HG03378 (cell line): ENCODE measurements at regions not wholly inside any gene's neighbourhood (a gene's known extent, or its start where the extent isn't known, plus 50 kb on each side); places are given as distances from the start of the nearest gene placed in this dataset.

Source experiments
- ATAC-seq: cut with Tn5 transposase; IDR thresholded peaks from one replicate; pipeline ENCODE4 v1.9.1; 2021; ENCODE audit warnings: mild to moderate bottlenecking, moderate library complexity; ENCODE audit not compliant: unreplicated experiment

DNA sequence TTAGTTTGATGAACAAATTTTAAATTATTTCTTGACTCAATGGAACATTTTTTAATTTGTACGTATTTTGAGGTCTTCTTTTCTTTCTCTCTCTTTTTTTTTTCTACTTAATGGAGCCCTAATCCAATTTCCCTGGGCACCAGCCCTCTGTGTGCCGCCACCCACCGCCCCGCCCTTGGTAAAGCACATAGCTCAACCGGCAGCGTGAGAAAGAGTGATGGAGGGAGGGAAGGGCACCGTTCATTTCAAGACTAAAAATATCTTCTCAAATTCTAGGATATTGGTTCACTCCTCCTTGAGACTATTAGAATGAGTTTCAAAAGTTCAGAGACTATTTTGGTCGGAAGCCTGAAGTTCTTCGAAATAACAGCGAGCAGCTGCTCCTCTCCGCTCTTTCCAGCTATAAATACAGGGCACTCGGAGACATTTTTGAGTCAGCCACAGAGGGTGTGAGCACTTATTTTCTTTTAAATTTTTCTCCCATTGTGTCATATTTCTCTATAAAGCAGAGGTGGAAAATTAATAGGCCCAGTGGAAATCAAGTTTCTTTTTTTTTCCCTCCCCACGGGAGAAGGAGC, 731.7 kb upstream of the ID2 start:
- no peak for ATAC-seq

DNA sequence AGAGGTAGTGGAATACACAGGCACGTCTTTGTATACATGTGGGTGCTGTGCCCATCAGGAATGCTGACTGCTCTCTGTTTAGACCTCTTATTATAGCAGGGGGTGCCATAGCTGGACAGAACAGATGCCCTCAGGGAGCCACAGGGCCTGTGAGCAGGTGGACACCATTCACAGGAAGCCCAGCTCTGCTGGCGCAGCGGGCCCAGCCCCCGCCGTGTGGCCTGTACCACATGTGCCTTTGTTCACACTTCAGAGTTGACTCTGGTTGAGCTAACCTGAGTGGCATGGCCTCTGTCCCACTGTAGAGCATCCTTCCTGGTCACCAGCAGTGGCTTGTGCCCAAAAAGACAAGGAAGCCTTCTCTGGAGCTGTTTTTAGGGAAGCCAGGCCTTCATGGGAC, 730.9 kb upstream of the ID2 start:
- no peak for ATAC-seq

DNA sequence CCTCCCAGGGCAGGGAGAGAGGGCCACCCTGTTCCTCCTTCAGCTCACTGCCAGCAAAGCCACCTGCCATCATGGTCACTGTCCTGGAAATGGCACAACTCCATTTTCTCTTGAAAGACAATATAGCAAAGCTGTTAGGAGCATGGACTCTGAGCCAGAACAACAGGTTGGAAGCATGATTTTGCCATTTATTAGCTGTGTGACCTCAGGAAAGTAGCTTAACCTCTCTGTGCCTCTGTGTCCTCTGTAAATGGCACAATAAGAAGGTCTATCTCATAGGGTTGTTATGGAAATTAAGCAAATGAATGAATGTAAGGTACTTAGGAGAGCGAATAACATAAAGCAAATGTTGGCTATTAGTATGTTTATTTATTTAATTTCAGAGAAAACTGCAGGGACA, 730.4 kb upstream of the ID2 start:
- no peak for ATAC-seq

DNA sequence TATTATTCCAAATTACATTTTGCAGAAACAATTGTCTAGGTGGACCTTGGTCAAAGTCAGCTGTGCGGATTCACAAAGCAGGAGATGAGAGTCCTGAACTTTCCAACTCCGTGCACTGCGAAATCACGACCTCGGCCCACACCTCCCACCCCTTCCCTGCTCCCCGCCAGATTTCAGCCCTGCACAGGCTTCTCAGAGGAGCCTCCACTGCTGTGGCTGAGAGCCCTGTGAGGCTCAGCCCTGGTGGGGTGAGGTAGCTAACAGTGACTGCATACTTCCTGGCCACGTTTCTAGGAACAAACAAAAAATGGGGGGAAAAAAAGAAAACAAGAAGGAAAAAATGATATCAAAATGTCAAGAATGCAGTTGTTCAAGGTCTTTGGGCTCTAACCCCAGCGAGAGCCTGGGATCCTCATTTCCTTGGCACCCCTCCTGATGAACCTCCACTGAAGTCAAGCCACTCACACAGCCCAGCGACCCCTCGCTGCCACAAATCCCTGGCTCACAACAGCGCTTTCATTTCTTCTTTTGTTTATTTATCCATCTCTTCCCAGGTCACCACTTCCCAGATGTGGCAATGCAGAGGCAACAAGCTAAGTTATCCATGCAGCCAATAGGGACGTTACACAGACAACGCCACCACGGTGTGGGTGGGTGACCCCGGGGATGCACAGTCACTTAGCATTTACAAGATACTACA, 729.7 kb upstream of the ID2 start:
- ATAC-seq = no peak

DNA sequence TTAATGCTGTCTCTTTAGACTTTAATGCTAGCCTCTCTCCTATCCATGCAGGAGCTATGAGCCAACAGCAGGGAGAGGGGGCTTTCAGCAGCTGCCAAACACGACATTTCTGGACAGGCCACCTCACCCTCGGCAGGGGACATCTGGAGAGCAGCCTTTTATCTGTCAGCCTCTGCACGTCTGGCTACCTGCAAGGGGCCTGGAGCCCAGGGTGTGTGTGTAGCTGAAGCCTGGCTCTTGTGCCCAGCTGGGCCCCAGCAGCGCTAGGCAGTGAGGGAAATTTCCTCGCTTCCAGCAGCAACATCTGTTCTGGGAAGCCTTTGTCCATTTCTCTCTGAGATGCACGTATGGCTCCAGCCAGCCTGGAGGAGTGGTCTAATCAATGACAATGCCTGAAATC, 728.7 kb upstream of the ID2 start:
- ATAC-seq = no peak

DNA sequence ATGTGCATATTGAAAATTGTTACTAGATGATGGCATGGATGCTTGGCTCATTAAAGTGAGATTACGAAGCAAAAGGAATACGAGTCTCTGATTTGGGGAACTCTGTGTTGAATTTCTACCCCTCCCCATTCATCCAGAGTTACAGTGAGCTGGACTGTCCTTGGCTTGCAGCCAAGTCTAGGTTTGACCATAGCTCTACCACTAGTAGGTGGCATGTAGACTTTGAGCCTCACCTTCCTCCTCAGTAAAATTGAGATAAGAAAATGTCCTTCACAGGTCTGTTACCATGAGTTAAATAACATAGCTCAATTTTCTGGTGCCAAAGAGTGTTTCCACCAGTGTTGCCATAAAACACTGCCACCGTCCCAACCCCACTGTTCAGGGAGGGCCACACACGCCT, 727.6 kb upstream of the ID2 start:
- ATAC-seq = no peak

DNA sequence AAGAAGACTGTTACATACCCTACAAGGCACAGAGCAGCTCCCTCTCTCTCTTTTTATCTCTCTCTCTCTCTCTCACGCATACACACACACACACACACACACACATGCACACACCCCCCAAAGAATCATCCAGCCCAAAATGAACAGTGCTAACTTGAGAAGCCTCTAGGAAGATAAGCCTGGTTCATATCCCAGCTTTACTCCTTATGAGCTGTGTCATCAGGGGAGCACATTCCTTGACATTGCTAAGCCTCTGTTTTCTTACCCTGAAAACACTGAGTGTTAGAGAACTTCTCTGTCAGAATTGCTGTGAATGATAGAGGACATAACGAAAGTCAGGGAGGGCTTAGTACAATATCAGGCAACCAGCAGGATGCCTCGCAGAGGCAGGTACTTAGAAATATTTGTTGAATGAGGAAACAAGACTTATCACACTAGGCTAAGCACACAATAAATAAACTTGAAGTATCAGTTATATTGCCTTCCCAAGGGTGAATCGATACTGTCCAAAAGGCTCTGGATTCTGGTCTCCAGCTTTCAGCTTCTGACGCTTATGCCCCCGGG, 725.6 kb upstream of the ID2 start:
- no peak for ATAC-seq

DNA sequence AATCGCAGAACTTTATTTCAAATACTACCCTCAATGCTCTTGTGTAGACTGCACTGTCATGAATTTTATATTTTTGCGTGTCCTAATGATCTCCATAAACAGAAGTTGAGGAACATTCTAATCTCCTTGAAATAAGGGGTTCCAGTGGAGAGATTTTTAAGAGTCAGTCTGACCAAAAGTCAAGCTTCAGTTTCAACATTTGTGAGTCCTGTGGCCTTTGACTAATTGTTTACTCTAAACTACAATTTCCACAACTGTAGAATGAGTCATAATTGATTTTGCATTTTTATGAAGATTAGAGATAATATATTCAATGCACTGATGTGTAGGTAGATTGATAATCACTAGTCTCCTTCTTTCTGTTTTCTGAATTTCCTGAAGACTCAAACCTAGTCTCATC, 720.3 kb upstream of the ID2 start:
- no peak for ATAC-seq

DNA sequence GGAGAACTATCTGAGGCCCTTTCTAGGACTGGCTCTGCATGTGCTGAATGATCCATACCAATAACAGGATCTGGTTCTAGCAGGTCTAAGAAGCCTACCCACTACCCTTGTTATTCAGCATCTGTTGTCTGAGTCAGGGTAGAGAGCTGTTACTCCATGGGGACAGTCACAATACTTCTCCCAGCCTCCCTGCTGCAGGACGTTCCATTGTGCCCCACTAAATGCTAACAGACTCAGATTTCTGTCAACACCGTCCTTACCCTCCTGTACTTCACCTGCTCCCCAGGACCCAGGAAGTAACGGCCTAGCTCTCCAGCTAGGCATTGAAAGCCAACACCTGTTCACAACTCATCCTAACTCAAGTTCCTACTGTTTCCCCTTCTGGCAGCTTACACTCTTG, 719.7 kb upstream of the ID2 start:
- no peak for ATAC-seq

DNA sequence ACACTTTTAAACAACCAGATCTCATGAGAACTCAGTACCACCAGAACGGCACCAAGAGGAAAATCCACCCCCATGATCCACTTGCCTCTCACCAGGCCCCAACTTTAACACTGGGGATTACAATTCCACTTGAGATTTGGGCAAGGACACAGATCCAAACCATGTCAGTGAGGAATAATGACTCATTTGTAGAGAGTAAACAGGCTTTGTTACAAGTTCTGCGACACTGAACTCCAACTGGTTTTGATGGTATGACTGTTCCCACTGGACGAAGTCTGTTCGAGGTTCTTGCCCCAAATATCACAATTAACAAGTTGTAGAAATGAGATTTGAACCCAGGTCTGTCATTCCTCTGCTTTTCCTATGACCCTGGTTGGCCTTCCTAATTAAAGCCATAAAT, 718.1 kb upstream of the ID2 start:
- ATAC-seq = no peak

DNA sequence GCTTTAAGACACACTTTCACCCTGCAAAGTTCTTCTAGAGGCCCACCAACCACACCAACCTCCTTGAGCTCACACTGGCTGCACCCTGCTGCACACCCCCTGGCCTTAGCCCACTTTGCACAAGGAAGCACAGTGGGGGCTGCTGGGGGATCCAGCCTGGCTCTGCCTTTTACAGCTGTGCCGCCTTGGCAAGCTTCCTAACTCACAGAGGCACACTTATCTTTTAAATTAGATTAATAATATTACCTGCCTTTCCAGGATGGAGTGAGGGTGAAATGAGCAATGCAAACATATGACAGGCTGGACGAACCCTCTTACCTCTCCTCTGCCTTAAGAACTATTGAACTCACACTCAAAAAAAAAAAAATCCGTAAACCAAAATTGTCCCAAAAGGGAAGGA, 715.8 kb upstream of the ID2 start:
- ATAC-seq = no peak

DNA sequence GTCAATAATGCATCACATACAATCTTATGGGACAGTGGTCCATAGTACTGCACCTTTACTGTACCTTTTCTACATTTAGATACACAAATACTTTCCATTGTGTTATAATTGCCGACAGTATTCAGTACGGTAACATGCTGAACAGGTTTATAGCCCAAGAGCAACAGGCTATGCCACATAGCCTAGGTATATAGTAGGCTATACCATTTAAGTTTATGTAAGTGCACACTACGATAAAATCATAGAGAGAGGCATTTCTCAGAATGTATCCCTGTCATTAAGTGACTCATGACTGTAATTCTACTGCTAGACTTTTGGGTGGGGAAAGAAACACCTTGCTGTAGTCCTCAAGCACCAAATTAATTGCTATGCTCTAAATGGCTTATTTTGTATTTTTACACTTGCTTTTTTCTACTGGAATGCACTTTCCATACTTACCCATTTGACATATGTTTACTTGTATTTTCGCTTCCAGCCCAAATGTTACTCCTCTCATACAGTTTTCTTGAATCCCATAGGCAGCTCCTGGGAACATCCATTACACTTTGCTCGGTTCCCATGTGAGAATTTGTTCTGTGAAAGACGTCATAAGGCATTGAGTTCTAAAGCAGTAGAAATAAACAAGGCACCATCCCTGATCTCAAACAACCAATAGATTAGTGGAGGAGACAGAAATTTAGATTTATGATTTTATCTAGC, 714.0 kb upstream of the ID2 start:
- ATAC-seq = no peak

DNA sequence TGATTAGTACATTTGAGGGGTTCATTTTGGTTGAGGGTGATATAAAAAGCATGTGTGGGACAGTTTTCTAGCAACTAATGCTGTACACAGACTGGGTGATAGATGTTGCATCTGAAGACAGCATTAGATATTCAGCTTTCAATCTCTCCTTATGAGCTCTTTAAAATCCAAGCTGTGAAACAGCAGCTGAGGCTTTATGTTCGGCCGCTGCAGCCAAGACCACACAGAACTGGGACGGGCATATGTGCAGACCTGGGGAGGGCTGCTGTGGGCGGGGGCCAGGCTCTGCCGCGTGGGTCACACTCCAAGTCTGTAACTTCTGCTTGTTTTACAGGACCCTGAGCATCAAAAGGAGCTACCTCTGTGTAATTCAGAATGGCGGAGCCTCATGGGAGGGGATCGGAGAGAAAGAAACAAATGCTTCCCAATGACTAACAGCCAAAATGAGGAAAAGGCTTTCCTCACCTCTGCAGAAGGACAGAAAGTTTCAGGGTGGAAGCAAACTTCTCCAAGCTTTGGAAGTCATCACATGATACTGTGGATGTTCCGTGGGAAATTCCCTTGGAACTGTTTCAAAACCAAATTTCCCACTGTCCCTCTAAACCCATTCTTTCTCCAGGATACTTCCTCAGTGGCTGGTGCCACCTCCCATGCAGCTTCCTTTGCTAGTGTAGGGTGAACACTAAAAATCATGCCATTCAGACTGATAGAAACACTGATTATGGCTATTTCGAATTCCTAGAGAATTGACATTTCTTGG, 711.9 kb upstream of the ID2 start:
- ATAC-seq = no peak

DNA sequence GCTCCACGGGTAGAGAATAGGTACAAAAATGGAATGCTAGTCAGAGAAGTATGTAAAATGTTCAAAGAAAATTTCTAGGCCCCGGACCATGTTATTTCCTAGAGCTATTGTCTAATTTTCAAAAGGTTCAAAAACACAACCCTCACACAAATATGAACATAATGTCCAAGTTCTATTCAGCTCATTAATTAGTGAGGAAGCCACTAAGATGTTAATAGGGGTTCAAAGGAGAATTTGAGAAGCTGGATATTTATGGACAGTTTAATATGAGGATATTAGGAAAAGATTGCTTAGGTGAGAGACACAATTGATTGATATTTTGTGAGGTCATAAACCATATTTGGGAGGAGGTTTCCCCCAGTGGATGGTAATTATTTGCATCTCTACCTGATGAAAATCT, 710.6 kb upstream of the ID2 start:
- ATAC-seq = no peak

DNA sequence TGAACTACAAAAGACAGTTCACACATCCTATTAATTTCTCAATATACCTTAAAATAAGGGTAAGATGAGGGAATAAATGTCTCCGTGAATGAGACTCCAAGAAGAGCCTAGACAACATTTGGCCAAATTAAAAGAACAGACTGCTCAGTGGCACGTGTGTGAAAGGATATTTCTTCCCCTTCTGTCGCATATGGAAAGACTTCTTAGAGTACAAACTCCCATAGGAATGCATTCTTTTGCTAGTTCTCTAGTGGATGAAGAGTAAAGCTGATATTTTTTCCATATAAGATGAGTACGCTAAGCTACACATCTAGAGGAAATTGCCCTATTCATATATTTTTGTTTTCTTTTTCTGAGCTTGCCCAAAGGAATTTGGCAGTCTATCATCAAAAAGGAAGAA, 710.0 kb upstream of the ID2 start:
- no peak for ATAC-seq

DNA sequence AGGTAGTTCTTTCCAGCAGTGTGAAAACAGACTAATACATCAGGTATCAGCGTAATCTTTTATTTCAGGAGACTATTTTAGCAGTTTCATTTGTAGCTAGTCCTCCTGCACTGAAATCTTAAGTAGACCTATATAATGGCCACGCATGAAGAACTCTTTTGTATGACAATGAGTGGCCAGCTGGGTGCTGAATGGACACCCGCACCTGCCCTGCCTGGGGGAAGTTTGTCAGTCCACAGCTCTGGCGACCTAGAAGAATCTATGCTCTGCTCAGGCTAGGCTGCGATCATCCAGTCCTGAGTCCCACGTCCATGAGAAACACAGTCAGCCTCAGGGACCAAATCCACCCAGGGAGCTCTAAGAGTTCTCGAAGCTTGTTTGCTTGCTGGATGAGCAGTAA, 709.2 kb upstream of the ID2 start:
- ATAC-seq = no peak

DNA sequence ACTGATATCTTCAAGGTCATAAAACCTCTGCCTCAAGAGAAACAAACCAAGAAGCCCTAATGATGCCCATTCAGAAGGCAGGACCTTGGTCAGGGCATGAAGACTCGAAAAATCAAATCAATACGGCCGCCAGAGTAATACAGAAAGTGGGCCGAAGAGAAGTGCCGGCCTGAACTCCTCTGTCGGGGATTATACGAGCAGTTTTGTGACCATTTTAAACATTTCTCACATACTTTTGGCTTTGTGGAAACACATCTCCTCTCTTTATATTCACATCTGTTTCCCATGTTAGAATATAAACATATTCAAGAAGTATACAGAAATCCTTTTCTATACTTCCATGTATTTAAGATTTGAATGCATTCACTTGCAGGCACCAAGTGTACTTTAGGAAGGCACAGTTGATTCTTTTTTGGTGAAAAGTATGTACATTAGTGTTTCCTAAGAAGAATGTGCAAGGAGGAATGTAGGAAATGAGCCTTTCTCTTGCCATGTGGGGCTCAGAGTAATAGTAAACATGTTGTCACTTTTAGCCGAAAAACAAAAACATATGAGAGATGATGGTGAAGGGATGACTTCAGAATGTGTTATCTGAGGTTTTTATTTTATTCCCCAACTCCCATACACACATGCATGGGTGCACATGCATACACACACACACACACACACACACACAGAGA, 707.9 kb upstream of the ID2 start:
- ATAC-seq = no peak

DNA sequence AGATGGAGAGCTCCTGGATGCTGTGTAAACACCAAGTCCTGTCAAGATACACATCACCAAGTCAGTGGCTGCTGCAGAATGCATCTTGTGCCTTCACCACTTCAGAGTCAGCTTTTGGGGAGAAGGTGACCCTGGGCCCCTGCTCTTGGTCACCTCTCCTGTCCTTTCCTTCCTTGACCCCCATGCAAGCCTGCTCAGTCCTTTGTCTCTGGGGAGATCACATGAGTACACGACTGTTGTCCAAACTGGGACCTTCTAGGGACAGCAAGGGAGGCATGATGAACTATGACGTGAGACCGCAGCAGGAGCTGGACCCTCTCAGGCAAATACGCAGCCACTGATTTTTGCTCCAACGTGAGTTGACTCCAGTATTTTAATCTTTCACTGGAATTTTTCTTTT, 706.9 kb upstream of the ID2 start:
- ATAC-seq = no peak

DNA sequence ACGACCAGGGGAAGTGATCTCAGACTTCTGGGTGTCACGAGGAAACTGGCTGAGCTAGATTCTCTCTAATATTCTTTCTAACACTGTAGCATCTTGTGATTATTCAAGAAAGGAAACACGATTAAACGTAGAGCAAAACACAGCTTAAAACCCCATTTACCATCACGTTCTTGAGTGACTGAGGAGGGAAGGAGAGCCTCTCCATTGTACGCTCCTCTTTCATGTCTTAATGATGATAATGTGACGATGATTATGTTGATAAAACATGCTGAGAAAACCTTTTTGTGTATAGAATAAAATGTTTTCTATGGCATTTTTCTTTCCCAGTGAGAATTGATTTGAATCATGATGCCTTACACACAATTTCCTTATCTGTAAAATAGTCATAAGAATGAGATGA, 705.6 kb upstream of the ID2 start:
- no peak for ATAC-seq

DNA sequence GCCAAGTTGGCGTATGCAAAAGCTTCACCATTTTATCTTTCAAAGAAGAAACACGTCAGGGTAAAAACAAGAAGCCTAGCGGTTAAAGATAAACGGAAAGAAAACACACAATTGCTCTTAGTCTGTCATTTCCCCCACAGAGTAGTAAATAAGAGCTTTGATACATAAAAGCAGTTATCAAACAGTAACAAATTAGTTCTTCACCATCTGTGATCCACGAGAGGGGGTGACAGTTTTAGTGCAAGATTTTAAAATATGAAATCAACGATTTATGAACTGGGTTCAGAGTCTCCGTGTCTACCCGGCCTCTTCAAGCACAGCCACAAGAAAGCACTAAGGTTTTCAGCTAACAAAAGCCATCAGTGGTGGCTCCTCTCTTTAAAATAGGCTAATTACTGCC, 703.9 kb upstream of the ID2 start:
- ATAC-seq = no peak

DNA sequence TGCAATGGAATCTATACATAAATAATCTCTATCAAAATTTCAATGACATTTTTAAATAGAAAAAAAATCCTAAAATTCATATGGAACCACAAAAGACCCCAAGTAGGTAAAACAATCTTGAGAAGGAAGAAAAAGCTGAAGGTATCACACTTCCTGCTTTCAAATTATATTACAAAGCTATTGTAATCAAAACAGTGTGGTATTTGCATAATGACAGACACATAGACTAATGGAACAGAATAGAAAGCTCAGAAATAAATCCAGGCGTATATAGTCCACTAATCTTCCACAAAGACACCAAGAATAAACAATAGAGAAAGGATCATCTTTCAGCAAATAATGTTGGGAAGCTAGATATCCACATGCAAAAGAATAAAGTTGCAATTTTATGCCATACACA, 699.8 kb upstream of the ID2 start:
- no peak for ATAC-seq
